Dermis blood vessel endothelial cell (primary cell): ENCODE measurements at regions not wholly inside any gene's neighbourhood (a gene's known extent, or its start where the extent isn't known, plus 50 kb on each side); places are given as distances from the start of the nearest gene placed in this dataset.

Source experiments
- DNase-seq: peaks from one replicate; pipeline ENCODE4 v3.0.0; 2010

DNA sequence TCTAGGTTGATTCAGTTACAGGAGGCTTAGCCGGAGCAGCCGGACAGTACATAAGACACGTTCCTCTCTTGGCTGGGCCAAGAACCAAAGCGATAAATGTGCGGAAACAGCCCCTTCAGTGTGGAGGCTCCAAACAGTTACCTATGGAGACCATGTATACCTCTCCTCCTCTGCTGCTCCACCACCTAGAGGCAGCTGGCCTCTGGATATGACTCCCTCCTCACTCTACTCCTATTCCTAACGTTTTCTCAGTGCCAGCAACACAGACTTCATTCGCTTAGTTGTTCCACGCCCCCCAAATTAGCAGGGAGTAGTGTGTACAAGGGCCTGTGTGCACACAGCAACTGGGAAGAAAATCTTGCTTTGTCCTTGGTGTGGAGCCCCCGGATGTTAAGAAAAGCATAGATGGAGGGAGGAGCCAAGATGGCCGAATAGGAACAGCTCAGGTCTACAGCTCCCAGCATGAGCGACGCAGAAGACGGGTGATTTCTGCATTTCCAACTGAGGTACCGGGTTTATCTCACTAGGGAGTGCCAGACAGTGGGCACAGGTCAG is 362.3 kb upstream of the KIRREL3 start:
- no peak for DNase-seq

DNA sequence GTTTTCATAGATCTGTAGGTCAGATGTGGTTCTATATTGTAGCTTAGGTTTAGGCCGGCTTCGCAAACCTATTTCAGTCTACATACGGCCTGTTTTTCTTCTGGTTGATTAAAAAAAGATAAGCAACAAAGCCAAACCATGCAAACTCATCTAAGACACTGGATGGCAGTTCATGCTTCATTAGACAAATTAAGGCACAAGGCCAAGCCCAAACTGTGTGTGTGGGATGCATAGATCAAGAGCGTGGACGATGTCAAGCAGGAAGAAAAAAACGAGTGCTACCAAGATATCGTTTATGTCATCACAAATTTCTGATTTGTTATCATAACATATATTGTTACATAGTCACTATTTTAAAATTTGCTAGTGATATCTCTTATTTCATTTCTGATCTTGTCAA is 357.6 kb upstream of the KIRREL3 start:
- DNase-seq = no peak

DNA sequence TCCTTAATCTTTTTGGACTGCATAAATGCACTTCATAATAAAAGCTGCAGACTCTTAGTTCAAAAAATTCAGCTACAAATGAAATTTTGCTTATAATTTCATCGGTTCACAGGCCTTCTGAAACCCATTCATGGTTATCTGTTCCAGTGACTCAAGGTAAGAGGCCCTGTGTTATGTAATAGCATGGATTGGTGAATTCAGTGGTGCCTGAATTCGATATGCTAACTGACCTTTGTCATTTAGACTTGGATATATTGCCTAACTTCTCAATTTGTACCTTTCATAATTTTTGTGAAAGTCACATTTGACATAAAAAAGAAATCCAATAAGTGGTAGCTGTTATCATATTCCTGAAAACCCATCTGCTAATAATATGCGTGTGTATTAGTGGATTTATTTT is 349.9 kb upstream of the KIRREL3 start:
- DNase-seq = no peak

DNA sequence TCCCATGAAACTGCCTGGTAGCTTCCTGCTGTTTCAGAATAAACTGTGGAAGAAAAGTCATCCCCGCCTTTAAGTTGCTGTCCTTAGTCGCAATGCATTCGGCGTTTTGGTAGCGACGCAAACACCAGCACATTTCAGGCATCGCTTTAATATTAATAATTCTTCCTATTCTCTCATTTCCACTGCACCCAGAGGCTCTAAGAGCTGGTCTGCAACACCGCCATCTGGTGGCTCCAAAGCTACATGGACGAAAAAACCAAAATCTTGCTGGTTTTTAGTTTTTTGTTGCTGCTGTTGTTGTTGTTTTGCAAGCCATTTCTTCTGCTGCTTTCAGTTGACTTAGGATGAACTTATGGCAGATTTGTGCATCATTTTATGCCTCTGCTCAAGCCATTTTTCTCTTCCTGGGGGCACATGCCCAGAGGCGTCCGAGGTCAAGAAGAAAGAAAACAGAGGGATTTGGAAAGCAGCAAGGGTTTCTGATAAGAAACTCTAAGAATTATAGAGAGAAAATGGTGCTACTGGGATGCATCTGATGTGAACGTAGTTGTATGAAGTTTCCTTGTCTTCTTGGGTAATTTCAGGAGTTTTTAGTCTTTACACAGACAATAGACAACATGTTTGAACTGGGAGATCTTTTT is 345.4 kb upstream of the KIRREL3 start:
- peak; percentile 19 for DNase-seq

DNA sequence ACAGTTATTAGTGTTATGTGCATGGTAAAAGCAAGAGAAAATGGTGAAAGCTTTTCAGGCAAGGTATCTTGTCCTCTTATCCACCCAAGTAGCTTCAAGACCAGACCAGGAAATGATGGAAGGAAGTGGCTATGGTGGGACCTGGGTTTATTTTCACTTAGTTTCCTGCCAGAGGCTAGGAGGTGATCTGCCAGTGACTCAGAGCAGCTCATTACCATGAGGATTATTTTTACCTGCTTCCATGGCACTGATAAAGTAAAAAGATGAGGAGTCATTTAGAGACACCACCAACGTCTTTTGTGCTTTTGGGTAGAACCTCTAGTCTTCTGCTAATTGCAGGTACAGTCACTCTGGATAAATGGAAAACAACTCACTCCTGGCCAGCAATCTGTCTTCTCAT is 339.9 kb upstream of the KIRREL3 start:
- no peak for DNase-seq

DNA sequence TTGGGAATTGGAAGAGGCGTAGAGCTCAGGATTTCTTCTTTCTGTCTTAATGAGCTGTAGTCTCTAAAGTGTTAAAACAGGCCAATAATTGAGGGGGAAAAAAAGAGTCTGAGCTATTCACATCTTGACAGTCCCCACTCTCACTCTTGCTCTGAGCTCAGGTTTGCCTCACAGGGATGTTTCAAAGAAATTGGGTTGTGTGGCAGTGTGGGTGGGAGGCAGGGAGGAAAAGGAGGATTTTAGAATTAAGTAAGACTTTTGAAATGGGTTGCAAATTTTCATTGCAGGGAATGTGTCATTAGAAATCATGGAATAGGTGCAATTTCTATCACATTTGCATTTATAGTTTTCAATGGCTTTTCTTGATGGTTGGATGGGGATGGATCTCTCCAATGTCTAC is 338.8 kb upstream of the KIRREL3 start:
- no peak for DNase-seq

DNA sequence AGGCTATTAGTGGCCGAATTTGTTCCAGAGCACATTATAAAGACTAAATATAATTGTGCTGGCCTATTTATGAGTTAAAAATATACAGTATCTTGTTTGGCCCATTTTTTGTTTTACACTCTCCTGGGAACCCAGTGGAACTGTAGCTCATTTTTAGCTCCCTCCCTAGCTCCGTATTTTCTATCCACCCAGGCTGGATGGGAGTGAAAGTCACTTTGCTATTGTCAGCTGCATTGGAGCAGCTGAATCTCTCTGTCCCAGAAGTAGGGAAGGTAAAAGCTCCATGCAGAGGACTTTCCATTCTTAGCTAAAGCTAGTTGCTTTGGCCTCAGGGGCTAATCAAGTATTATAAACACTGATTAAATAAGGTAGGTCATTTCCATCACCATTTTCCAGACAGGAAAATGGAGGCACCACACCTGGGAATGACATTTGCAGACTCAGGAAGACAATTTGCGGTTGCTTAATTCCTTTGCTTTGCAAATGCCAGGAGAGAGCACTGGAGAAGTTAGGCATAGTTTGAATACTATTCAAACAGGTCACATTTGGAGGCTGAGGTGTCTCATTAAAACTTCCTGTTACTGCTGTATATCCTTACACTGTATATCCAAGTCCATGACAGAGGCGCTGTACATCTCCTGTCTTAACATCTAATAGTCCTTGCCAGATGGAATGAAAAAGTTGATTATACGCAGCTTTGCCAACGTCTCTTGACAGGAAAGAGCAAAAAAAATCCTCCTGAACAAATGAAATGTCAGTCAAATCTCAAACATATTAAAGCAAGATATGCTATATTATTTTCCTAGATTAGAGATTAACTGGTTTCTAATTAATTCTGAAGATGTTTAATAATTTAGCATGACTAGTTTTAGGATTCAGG is 338.1 kb upstream of the KIRREL3 start:
- no peak for DNase-seq

DNA sequence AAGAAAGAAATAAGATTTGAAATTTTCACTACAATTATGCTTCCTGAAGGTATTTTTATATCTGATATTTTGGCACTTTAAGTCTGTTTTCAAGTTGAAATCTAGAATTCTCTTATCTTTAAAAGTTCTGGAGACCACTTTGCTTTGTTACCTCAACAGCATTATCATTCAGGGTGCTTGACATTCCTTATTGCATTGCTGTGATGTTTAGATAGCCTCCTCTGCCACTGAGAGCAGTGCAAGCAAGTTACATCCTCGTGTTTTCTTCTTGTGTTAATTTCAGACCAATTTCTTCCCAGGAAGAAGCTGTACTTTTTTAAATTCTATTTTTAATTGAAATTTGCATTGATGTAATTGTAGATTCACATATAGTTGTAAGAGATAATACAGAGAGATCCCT is 333.9 kb upstream of the KIRREL3 start:
- no peak for DNase-seq

DNA sequence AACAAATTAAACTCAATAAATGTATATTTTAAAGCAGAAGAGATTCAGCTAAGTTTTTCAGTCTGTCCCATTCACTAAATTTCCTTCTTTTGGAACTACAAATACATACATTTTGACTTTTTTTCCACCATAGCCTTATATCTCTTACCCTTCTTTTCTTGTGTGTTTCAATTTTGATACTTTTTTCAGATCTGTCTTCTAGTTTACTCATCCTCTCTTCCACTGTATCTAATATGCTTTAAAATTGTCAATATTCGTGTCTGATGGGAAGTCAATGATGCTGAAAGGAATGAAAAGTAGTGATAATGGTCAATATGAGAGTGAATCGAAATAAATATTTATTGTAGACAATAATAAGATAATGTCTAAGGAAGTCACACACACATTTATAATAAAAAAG is 332.3 kb upstream of the KIRREL3 start:
- no peak for DNase-seq

DNA sequence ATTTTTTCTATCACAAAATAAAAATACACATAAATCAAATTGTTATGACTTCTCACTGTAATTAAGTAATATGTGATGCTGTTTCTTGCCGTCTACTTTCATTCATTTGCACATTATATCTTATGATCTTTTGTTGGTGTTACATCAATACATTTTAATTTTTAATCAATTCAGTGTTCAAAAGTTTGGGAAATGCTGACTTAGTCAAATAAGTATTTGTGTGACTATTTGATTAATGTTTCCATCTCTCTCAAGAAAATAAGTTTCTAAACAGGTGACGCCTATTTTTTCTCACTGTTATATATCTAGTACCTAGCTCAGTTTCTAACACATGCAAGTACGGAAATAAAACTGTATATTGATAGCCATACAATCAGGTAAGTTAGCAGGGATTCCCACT is 329.5 kb upstream of the KIRREL3 start:
- DNase-seq = no peak

DNA sequence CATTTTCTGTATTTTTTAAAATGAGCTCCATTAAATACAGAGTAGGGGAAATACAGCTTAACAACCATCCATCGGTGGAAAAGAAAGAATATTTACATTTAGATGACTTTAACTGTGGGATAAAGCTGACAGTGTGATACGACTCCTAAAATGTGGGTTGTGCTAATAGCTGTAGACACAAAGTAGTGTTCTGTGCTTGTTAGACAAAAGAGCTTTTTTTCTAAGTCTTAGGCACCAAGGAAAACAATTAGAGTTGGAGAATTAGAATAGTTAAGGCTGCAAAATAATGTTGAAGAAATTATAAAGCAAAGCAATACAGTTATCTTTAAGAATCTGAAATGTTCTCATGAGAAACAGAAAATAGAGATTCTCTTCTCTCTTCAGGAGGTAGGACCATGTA is 307.7 kb upstream of the KIRREL3 start:
- no peak for DNase-seq

DNA sequence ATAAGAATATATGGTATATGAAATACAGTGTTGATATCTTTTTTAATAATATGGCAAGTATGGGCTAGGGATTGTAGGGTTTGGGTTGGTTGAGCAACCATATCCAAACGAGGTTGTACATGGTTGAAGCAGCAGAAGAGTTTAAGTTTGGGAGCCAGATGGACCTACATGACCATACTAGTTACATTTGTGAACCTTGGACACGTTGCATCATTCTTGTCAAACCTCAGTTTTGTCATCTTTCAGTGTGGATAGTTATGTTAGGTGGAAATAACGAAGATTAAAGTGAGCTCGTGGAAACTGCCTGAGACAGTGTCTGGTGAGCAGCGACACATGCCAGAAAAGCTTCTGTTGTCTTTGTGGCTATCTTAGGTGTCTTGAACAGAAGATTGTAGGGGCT is 307.1 kb upstream of the KIRREL3 start:
- no peak for DNase-seq

DNA sequence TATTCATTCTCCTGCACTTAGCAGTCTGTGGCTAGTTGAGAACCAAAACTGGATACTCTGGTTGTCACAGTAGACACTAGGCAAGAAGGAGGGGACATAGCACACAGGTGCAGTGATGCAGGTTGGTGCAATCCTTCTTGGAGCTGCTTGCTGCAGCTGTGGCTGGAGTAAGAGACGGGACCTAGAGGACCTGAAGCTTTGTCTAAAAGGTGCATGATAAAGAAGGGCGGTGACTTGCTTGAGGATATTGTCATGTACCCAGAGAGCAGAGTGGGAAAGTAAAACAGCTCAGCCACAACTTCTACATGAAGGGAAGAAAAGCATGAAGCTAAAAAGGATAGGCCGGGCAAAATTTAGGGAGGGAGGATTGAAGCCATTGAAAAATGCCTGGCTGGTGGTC is 304.1 kb upstream of the KIRREL3 start:
- DNase-seq = no peak

DNA sequence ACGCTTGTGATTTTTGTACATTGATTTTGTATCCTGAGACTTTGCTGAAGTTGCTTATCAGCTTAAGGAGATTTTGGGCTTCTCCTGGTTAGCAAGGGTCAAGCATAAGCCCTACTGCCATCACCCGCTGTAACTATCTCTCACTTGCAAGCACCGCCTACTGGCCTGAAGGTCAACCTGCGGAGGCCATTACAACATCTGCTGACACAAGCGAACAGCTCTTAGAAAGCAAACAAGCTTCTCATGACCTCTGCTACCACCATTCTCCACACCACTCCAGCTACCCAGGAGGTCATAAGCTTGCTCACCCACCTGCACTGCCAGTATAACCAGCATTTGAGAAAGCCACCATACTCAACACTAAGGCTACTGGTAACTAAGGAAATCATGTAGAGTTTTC is 288.4 kb upstream of the KIRREL3 start:
- no peak for DNase-seq

DNA sequence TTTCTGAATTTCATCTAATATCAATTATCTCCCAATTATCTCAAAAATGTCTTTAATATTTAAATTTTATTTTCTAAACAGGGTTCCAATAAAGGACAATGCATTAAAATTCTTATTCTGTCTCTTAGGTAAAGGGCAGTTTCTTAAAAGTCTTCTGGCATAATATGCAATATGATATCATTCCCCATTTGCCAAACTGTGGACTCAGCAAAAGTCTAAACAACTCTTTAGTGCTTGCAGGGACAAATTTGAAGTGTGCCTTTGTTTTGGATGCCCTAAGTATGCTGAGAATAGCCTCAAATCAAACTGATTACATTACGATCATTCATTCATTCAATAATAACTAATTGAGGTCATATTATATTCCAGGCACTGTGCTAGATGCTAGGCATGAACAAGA is 281.0 kb upstream of the KIRREL3 start:
- DNase-seq = no peak

DNA sequence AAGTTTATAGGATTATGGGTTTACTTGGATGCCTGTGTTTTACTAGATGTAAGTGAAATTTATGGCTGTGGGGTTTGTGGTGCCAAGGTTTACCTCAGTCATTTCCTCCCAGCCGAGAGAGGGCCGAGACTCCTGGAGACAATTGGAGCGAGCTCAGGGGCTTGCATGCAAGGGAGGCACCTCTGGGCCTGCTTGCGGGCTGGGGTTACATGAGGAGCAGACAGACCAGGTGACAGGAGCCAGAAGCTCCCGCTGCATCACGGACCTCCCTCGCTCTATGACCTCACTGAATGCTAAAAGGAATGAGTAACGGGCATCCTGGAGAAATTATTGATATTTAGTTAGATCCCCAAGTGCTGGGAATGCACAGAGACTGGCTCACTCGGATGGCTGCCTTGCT is 275.2 kb upstream of the KIRREL3 start:
- DNase-seq = no peak

DNA sequence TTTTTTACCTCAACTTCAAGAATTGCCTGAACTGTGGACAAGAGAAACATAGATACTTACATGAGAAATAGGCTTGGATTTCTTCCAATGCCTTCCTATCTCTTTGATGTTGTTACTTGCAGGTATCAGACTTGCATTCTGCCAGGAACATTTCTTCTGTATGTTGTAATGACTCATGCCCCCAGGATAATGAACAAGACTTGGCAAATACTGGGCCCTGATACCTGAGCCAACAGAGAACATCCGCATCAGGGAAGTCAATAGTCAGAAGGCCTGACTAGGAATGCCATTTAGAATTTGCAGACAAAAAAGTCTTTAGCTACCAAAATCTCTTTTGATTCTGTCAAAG is 273.7 kb upstream of the KIRREL3 start:
- DNase-seq = no peak

DNA sequence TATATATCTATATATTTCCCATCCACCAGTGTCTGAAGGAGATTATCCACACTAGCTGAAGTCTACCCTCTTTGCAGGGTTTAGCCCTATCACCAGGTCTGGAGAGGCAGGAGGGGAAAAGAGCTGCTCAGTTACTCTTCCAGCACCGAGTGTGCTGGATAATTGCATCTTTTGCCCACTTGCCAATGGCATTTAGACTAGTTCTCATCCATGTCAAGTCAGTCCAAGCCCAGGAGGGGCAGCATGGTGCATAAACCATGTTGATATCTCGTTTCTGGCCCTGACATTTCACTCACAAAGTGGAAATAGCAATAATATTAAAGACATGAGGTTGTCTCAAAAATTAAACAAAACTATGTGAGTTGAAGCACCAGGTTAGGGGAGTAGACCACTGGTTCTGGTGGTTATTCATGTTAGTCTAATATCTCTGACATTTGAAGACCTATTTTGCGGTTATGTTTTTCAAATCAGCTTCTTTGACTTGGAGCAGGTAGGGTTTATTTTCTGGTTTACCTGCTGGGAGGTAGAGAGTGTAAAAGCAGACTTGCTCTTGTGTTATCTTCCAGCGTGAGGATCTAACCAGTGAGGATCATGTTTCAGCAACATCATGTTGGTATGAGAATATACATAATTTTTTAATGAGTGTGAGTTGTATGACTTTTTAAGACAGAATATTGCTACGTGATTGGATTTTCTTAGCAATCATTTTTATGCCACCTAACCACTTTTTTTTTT is 273.2 kb upstream of the KIRREL3 start:
- no peak for DNase-seq

DNA sequence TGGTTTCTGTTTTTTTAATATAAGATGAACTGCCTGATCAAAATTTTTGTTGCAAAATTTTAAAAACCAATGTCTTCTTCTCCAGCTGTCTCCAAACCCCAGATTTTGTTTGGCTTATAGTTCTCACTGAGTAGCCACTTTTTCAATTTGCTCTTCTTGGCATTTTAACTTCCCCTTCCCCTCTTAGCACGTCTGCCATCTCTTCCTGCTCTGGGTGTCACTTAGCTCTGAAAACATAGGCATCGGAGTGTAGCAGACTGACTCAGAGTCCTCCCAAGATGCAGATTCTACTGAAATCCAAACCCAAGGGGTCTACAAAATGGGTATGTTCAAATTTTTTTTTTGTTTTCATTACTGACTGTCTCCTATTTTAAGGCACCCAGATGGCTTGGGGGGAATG is 270.3 kb upstream of the KIRREL3 start:
- DNase-seq = no peak

DNA sequence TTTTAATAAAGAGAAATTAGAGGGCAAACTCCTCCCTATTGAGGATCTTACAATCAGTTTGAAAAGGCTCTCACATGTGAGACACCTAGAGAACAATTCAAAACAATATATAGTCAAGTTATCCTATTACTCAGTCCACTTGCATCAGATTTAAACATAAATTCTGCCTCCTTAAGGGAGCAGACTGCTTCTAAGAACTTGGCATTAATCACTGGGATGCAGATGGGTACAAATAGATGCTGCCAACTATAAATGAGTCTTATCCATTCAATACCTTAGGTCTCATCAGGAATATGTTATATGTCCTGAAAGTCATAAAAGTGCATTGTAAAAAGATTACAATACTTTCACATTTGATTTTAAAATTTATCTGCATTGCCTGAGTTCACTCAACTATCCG is 269.3 kb upstream of the KIRREL3 start:
- no peak for DNase-seq

DNA sequence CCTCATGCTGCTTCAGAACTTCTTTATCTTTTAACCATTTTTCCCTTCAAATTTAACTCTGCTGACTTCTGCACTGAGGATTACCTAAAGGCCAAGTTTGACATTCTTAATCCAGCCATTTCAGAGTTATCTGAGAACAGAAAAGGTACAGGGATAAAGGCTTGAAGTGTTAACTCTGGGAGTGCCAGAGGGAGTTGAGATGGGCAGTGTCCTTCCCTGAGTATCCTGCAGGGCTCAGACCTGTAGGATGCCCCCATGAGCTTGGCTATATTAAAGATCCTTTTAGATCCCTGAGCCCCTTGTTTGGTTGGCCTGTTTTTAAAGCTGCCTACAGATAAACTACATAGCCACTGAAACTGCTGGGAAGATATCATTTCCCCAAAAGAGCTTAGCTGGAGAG is 268.4 kb upstream of the KIRREL3 start:
- DNase-seq = no peak

DNA sequence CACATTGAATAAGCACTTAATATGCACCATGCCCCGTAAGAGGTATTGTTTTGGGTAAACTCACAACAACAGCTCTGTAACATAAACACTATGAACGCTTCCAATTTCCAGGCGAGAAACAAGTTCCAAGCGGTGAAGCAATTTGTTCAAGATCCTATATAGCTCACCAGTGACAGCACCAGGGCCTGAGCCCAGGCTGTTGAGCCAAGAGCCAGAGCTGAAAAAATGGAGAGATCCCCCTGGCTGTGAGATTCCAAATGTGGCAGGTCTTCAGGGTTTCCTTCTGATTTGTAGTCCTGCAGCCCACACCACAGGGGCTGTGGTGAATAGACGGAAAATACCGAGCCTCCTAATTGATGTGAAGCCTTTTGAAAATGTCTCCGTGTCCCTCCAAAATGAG is 268.0 kb upstream of the KIRREL3 start:
- DNase-seq = no peak

DNA sequence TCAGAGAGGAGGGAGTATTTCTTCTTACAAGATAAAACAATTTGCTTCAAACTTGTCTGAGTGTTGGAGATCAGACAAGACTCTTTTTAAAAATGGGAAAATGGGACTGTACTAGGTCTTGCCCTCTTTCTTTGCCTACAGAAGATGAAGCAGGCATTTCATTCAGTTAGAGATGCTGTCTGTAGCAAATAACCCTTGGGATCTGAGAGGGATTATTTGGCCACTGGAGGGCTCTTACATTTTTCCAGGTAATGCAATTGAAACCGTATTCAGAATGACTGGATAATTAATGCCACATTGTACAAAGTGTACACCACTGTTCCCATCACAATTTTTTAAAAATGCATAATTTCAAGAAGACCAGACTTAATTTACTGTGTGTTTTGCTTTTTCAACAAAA is 258.5 kb upstream of the KIRREL3 start:
- DNase-seq = no peak

DNA sequence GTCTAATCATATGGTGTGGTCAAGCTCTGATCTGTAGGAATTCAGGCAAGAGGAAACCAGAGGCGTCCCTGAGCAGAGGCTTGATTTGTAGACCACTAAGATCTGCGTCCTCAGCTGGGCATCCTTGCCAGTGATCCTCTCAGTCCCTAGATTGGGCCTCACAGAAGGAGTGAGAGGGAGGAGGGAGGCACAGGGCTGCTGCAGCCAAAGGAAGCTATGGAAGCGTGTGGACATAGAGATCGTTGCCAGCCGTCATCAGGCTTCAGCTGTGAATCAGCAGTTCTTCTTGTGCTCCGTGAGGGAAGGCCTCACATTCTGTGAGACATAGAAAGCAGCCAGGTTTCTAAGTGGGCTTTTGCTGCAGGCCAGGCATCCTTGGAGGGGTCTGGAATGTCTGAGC is 254.6 kb upstream of the KIRREL3 start:
- no peak for DNase-seq
